Esophagus mucosa (tissue), 1 donor: ENCODE measurements at regions not wholly inside any gene's neighbourhood (a gene's known extent, or its start where the extent isn't known, plus 50 kb on each side); places are given as distances from the start of the nearest gene placed in this dataset.

Source experiments
- ATAC-seq: fragments of 200-7000 bp; cut with Tn5 transposase; one replicate; pipeline ENCODE4 v1.9.1; 2020
- donor health status: DM: yes; HTN: yes; CAD: no.

DNA sequence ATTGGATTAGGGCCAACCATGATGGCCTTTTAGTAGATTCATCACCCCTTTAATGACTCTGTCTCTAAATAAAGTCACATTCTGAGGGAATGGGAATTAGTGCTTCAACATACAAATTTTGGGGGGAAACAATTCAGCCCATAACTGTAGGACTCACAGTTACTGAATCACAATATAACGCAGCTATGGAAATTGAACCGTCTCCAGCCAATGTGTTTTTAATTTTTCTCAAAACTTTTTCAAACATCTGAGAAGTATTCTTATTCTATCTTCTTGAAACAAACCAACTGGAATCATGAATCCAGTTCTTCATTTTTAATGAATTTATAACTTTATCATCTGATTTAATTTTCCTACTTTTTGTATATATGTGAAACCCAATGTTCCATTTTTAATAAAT lies 373.1 kb upstream of the SYT4 start:
- no peak for ATAC-seq

- no peak for ATAC-seq
These were observed 373.8 kb upstream of the SYT4 start for GRCh38 chr18:43651057-43651456.

- ATAC-seq: no peak
These were observed 379.3 kb upstream of the SYT4 start for GRCh38 chr18:43656547-43656946.

- peak; percentile 64 for ATAC-seq
These were observed 384.3 kb upstream of the SYT4 start for GRCh38 chr18:43661570-43661969.

- ATAC-seq: no peak
These were observed 385.4 kb upstream of the SYT4 start for GRCh38 chr18:43662657-43663056.

DNA sequence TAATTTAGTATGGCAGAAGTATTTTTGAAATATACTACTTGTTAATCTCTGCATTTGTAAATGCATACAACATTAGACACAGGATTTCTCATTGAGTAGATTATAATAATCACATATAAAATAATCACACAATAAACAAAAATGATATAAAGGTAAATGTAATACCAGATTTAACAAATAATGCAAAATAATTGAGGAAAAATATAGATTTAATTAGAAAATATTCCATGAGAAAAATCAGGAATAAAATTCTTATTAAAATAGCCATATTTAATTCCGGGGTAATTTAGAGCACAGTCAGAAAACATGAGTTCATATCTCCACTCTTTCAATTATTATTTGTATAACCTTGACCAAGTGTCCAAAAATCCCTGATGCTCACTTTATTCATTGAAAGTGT lies 385.9 kb upstream of the SYT4 start:
- no peak for ATAC-seq

DNA sequence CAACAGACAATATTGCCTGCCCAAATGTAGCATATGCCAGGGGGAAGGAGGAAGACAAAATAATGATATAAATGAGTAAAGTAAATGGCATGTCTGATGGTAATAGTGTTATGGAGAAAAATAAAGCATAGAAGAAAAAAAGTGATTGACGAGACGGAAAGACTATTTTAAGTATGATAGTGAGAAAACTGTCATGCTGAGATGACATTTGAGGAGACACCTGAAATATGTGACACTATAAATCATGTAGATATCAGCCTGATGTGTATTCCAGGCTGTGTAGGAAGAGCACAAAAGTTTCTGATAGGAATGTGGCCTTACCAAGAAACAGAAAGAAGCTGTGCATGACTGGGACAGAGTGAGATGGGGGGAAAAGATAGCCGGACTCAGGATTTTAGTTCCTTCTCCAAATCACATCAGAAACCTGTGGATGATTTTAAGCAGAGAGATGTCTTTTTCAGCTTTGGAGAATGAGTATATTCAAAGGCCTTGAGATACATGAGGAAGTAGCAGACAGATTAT lies 387.3 kb upstream of the SYT4 start:
- no peak for ATAC-seq

DNA sequence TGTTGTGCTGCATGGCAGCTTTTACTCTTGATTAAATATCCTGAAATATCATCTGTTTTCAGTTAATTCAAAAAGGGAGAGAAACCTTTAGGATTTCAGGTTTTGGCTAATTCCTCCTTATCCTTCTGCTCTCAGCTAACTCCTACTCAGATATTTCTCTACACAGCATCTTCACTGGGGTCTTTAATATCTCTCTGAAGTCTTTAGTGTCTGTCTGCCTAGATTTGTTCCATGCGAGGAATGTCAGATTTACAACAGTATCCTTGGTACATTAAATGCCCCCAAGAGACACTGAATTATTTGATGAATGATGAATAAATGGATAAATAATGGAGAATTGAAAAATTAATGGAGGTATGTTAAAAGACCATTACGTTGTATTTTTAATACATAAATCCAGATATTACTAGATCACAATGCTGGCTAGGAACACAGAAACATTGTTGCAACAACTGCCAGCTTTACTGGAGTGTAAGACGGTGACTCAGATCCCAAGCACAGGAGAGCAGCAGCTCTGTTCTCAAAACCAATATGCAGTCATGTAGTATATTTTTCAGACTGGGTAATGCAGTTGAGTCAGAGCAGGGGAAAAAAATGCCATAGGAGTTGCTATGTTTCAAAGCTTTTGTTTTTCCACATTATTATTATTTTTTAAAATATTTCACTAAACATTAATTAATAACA lies 388.0 kb upstream of the SYT4 start:
- ATAC-seq: no peak

DNA sequence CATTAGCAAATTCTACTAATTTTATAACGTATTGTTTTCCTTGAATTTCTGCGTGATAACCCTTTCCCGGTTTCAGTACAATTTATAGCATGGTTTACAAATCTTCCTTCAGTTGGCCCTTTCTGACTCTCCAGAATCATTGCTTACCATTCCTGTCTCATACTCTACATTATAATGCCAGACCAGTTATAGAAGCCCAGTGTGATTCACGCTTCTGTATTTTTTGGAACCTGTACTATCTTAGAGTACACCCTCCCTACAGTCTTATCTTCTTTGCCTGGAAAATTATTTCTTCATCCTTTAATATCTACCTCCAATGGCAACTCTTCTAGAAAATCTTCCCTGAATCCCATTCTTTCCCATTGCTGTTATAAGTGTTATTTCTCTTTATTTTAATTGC lies 391.6 kb upstream of the SYT4 start:
- ATAC-seq: no peak

DNA sequence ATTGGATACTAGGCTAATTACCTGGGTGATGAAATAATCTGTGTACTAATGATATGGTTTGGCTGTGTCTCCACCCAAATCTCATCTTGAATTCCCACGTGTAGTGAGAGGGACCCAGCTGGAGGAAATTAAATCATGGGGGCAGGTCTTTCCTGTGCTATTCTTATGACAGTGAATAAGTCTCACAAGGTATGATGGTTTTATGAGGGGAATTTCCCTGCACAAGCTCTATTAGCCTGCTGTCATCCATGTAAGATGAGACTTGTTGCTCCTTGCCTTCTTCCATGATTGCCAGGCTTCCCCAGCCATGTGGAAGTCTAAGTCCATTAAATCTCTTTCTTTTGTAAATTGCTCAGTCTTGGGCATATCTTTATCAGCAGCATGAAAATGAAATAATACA lies 394.1 kb upstream of the SYT4 start:
- no peak for ATAC-seq

DNA sequence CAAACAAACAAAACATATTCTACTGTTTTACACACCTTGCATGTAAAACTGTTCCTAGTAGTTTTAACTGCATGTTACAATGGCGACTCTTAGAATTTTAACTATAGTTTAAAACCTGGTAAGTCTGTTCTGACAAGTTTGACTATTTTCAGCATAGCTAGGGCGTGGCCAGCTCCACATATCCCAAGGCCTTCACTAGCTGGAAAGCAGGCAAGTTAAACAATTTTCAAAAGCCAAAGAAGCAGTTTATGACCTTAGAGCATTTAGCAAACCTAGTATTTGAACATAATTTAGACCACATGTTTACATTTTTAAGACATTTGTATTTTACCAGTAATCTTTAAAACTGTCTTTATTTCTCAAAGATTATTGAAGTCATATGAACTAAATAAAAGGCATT lies 402.8 kb upstream of the SYT4 start:
- no peak for ATAC-seq

GRCh38 chr18:43681661-43682060 lies 404.4 kb upstream of the SYT4 start:
- ATAC-seq: no peak

- no peak for ATAC-seq
These were observed 404.9 kb upstream of the SYT4 start for GRCh38 chr18:43682196-43682595.

GRCh38 chr18:43686709-43687108 lies 409.4 kb upstream of the SYT4 start:
- no peak for ATAC-seq

GRCh38 chr18:43692099-43692690 lies 414.9 kb upstream of the SYT4 start:
- no peak for ATAC-seq

DNA sequence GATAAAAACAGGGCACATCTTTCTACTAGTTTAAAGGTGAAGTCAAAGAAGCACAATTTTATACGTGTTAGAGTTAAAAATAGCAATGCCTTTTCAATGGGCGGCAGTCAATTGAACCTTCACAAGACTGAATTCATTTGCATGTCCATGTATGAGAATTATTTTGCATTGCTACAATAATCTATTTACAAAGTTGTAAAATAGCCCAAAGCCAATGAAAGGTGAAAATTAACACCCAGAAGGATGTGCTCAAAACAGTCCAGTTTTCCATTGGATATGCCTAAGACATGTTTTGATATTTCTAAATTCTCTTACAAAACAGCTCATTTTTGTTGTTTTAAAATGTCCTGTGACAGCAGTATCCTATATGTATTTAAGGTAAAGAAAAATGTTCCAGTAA lies 425.1 kb upstream of the SYT4 start:
- ATAC-seq: no peak

- no peak for ATAC-seq
These were observed 425.8 kb upstream of the SYT4 start for GRCh38 chr18:43703050-43703449.

DNA sequence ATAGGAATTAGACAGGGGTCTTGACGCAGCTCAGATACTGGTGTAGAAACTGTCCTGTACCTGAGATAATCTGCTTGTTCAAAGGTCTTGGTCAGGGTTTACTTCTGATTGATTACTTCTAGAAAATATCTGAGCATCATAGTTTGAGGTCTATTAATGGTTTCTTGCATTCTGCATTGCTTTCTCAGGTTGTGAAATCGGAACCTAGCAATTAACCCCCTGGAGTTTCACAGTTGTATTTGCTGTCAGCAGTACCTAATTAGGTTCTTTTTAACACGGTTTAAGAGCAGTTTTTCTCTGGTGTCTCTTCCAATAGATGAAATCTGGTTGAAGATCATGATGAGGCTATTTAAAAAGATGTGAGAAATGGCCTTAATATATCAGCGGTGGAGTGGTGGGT lies 428.6 kb upstream of the SYT4 start:
- ATAC-seq: no peak

DNA sequence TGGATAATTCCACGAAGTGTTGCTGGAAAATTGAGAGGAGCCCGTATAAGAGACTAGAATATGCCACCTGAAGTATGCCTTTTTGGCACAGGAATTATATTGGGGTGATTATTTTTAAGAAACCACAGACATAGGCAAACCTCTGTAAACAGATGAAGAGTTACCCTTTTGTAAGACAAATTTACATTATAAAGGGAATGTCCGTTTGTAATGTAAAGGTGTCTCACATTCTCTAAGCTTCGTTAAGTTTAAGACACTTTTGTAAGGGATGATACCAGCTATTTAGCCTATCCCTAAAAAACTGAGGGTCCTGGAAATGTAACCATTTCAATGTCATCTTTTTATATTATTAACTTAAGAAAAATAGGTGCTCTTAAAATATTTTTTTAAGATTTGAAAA lies 432.8 kb upstream of the SYT4 start:
- ATAC-seq: no peak

- no peak for ATAC-seq
These were observed 437.2 kb upstream of the SYT4 start for GRCh38 chr18:43714343-43715010.

DNA sequence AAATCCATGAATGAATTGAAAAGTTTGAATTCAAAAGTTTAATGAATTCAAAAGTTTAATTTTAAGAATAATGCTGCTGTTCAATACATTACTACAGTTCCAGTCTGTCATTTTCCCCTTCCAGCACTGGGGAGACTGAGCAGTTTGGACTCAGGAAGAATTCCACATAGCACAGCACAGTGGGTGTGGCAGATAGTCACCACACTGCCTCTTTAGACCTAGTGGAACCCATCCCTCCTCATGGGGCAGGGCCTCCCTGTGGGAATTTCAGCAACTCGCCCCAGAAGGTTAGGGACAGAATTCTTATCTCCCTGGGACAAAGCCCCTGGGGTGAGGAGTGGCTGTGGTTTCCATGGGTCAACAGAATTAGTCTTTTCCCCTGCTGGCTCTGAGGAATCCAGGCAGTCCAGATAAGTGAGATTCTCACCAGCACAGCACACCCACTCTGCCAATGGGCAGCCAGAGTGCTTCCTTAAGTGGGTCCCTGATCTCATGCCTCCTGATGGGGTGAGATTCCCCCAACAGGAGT lies 442.0 kb upstream of the SYT4 start:
- ATAC-seq: no peak

- ATAC-seq: no peak
These were observed 442.8 kb upstream of the SYT4 start for GRCh38 chr18:43720041-43720440.

DNA sequence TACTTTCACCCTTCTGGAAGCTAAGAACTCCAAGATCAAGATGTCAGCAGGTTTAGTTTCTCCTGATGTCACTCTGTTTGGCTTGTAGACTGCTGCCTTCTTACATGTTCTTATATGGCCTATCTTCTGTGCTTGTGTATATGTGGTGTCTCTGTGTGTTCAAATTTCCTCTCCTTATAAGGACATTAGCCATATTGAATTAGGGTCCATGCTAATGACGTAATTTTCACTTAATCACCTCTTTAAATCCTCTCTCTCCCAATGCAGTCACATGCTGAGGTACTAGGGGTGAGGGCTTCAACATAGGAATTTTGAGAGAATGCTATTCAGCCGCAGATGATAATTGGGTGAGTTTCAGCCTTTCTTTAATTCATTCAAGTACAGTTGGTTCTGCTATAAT lies 458.3 kb upstream of the SYT4 start:
- ATAC-seq: no peak
